HCT116 (cell line): ENCODE measurements at regions not wholly inside any gene's neighbourhood (a gene's known extent, or its start where the extent isn't known, plus 50 kb on each side); places are given as distances from the start of the nearest gene placed in this dataset.

Experiments used
- ATAC-seq: fragments of 200-7000 bp; cut with Tn5 transposase; 2 replicates; pipeline ENCODE4 v1.9.1; 2020; ENCODE audit warnings: mild to moderate bottlenecking, moderate library complexity
- BruUV-seq: library from RNA; stranded (reverse); fragments of 400-500 nt; replicated peaks from 2 replicates; lab custom pipeline; 2021; lab: Mats Ljungman, UMichigan
- CTCF ChIA-PET: fragments of 300-600 bp; sonication (Branson Sonifier 250); formaldehyde crosslinking; loops from one replicate; lab custom pipeline; 2021; ENCODE audit warnings: antibody characterized with exemption; lab: Charles Lee
- POLR2A ChIA-PET: fragments of 300-600, 350-600 bp; sonication (Branson Sonifier 250); formaldehyde crosslinking; loops from one replicate; lab custom pipeline; 2021; ENCODE audit warnings: antibody characterized with exemption; lab: Charles Lee
- RAD21 ChIA-PET, 2 experiments: fragments of 300-600 bp; sonication (Branson Sonifier 250); formaldehyde crosslinking; loops; one replicate each; lab custom pipeline; 2023; ENCODE audit warnings: low total read pairs in 2 of 2; ENCODE audit not compliant: uncharacterized antibody in 2 of 2, unreplicated experiment in 2 of 2, low non-redundant PET in 1 of 2; lab: Charles Lee
- DNase-seq: peaks from one replicate; pipeline ENCODE4 v3.0.0-alpha.2; 2010; ENCODE audit warnings: low read depth, low spot score
- H2AFZ ChIP-seq: fragments of 200-600 bp; shearing (Covaris generic), sonication (generic); 2 replicates; pipeline ENCODE4 v1.6.1; 2017; ENCODE audit warnings: low read depth, mixed run types, mixed read lengths, antibody characterized with exemption, low read length; ENCODE audit not compliant: poor library complexity, severe bottlenecking
- H3K27ac ChIP-seq: 2 replicates; pipeline ENCODE4 v1.5.1; 2012; ENCODE audit warnings: low read depth, low read length
- H3K27me3 ChIP-seq: fragments of 200-600 bp; sonication (generic); 2 replicates; pipeline ENCODE4 v1.6.1; 2016; ENCODE audit warnings: mixed run types, low read length, mixed read lengths; ENCODE audit not compliant: insufficient read depth
- H3K36me3 ChIP-seq, 2 experiments: fragments of 200-500 bp in 1 of 2; fragments of 200-600 bp in 1 of 2; sonication (Bioruptor generic) in 1 of 2; sonication (generic) in 1 of 2; 2 replicates each; pipeline versions ENCODE4 v1.5.1 to v1.6.1; 2014 to 2016; ENCODE audit warnings: low read length in 2 of 2, inconsistent platforms in 1 of 2, mixed read lengths in 1 of 2, mixed run types in 1 of 2; ENCODE audit not compliant: insufficient read depth in 2 of 2, control insufficient read depth in 1 of 2
- H3K4me1 ChIP-seq, 2 experiments: fragments of 200-600 bp in 1 of 2; sonication (generic) in 1 of 2; 2 replicates each; pipeline versions ENCODE4 v1.5.1 to v1.6.1; 2012 to 2017; ENCODE audit warnings: low read length in 2 of 2, inconsistent platforms in 1 of 2, mild to moderate bottlenecking in 1 of 2, mixed read lengths in 1 of 2, mixed run types in 1 of 2, moderate library complexity in 1 of 2; ENCODE audit not compliant: insufficient read depth in 2 of 2, control insufficient read depth in 1 of 2
- H3K4me2 ChIP-seq: fragments of 200-600 bp; sonication (generic); 2 replicates; pipeline ENCODE4 v1.6.1; 2017; ENCODE audit warnings: mixed run types, low read length, mixed read lengths
- H3K4me3 ChIP-seq, 2 experiments: fragments of 200-600 bp in 1 of 2; sonication (generic) in 1 of 2; replicated peaks in 1 of 2; 2 replicates each; pipeline ENCODE4 v1.5.1; 2011 to 2016; ENCODE audit warnings: low read length in 2 of 2, control low read depth in 1 of 2, low read depth in 1 of 2, mild to moderate bottlenecking in 1 of 2, mixed read lengths in 1 of 2, mixed run types in 1 of 2
- H3K79me2 ChIP-seq: fragments of 200-600 bp; sonication (generic); 2 replicates; pipeline ENCODE4 v1.6.1; 2017; ENCODE audit warnings: mild to moderate bottlenecking, mixed run types, low read length, moderate library complexity, mixed read lengths; ENCODE audit not compliant: insufficient read depth
- H3K9ac ChIP-seq: fragments of 200-600 bp; sonication (generic); 2 replicates; pipeline ENCODE4 v1.6.1; 2016; ENCODE audit warnings: low read length, mixed read lengths
- H3K9me2 ChIP-seq: fragments of 200-600 bp; sonication (generic), shearing (Covaris generic); 2 replicates; pipeline ENCODE4 v1.6.1; 2017; ENCODE audit warnings: mixed run types, mild to moderate bottlenecking, moderate library complexity; ENCODE audit not compliant: insufficient read depth
- H3K9me3 ChIP-seq, 2 experiments: fragments of 200-500 bp in 1 of 2; fragments of 200-600 bp in 1 of 2; sonication (Bioruptor generic) in 1 of 2; sonication (generic) in 1 of 2; 2 replicates each; pipeline ENCODE4 v1.6.1; 2014 to 2017; ENCODE audit warnings: low read length in 2 of 2, mixed read lengths in 2 of 2, inconsistent platforms in 1 of 2, low read depth in 1 of 2, mild to moderate bottlenecking in 1 of 2, mixed run types in 1 of 2, moderate library complexity in 1 of 2; ENCODE audit not compliant: control insufficient read depth in 1 of 2, insufficient read depth in 1 of 2
- H4K20me1 ChIP-seq: fragments of 200-600 bp; sonication (generic), shearing (Covaris generic); 2 replicates; pipeline ENCODE4 v1.6.1; 2017; ENCODE audit warnings: mixed run types, mild to moderate bottlenecking, moderate library complexity; ENCODE audit not compliant: insufficient read depth
- ATF3 ChIP-seq: IDR thresholded peaks from 2 replicates; pipeline ENCODE4 v1.6.1; 2012
- CBX3 ChIP-seq: IDR thresholded peaks from 2 replicates; pipeline ENCODE4 v1.6.1; 2012; ENCODE audit warnings: low read depth
- CTCF ChIP-seq, 3 experiments: fragments of 200-600 bp in 1 of 3; sonication (generic) in 1 of 3; IDR thresholded peaks in 2 of 3; conservative IDR thresholded peaks in 1 of 3; 2 replicates each; pipeline ENCODE4 v1.5.1; 2012 to 2017; ENCODE audit warnings: low read depth in 2 of 3, low read length in 2 of 3, antibody characterized with exemption in 1 of 3, borderline replicate concordance in 1 of 3, control low read depth in 1 of 3, mild to moderate bottlenecking in 1 of 3, mixed read lengths in 1 of 3, mixed run types in 1 of 3, moderate library complexity in 1 of 3; ENCODE audit not compliant: insufficient read depth in 1 of 3
- EGR1 ChIP-seq: IDR thresholded peaks from 2 replicates; pipeline ENCODE4 v1.6.1; 2012; ENCODE audit warnings: low read depth
- EZH2 ChIP-seq: fragments of 200-600 bp; sonication (generic); IDR thresholded peaks from 2 replicates; pipeline ENCODE4 v1.6.1; 2017; ENCODE audit warnings: antibody characterized with exemption, mixed run types
- FOSL1 ChIP-seq: IDR thresholded peaks from 2 replicates; pipeline ENCODE4 v1.6.1; 2012; ENCODE audit warnings: low read depth
- JUND ChIP-seq: IDR thresholded peaks from 2 replicates; pipeline ENCODE4 v1.6.1; 2012
- POLR2AphosphoS5 ChIP-seq: IDR thresholded peaks from 2 replicates; pipeline ENCODE4 v1.6.1; 2011; ENCODE audit warnings: mild to moderate bottlenecking, low read depth, low read length, moderate library complexity
- RAD21 ChIP-seq: IDR thresholded peaks from 2 replicates; pipeline ENCODE4 v1.6.1; 2012; ENCODE audit warnings: low read depth, mild to moderate bottlenecking
- SIN3A ChIP-seq: IDR thresholded peaks from 2 replicates; pipeline ENCODE4 v1.6.1; 2012; ENCODE audit warnings: low read depth
- SP1 ChIP-seq: IDR thresholded peaks from 2 replicates; pipeline ENCODE4 v1.6.1; 2012; ENCODE audit warnings: low read depth
- TCF7L2 ChIP-seq: IDR thresholded peaks from 2 replicates; pipeline ENCODE4 v1.7.0; 2011; ENCODE audit warnings: borderline replicate concordance, inconsistent platforms; ENCODE audit not compliant: insufficient read depth, insufficient read length; ENCODE audit errors: extremely low read depth
- YY1 ChIP-seq: IDR thresholded peaks from 2 replicates; pipeline ENCODE4 v1.6.1; 2011; ENCODE audit warnings: low read length, low read depth, moderate library complexity, mild to moderate bottlenecking; ENCODE audit not compliant: insufficient replicate concordance; ENCODE audit errors: extremely low read depth
- ZBTB33 ChIP-seq: IDR thresholded peaks from 2 replicates; pipeline ENCODE4 v1.6.1; 2011; ENCODE audit warnings: mild to moderate bottlenecking, low read length, moderate library complexity; ENCODE audit not compliant: insufficient replicate concordance; ENCODE audit errors: extremely low read depth
- ZFX ChIP-seq: fragments of 450-650 bp; IDR thresholded peaks from 2 replicates; pipeline ENCODE4 v1.6.1; 2017
- ZNF274 ChIP-seq: fragments of 200-500 bp; sonication (Bioruptor generic); IDR thresholded peaks from 2 replicates; pipeline ENCODE4 v1.6.1; 2014; ENCODE audit warnings: mild to moderate bottlenecking, low read depth, low read length, inconsistent platforms
- intact Hi-C: fragments of 100-400 bp; cut with micrococcal nuclease; formaldehyde crosslinking; loops from 2 replicates; pipeline ENCODE4 v1.10.0; 2022
- TF ChIP-seq, protein P1 (sequence below): IDR thresholded peaks from 2 replicates; pipeline ENCODE4 v1.6.1; 2012; ENCODE audit warnings: low read depth
- TF ChIP-seq, protein P2 (sequence below): IDR thresholded peaks from 2 replicates; pipeline ENCODE4 v1.6.1; 2012

- CTCF ChIA-PET: no interaction called here
These were observed 387.9 kb downstream of the TCERG1L start for GRCh38 chr10:130923596-130923995.

More at GRCh38 chr10:130923596-130923995, 387.9 kb downstream of the TCERG1L start:
- ChIA-PET RAD21 (no interaction called here), POLR2A (no interaction called here)
- Histone ChIP-seq H3K4me2 (no peak overlapping the region), H2AFZ (no peak overlapping the region), H3K79me2 (no peaks in the 10 kb centered on the region), H3K27me3 (no peaks in the 10 kb centered on the region), H3K9ac (no peak overlapping the region), H3K36me3 (no peaks in the 10 kb centered on the region), H3K9me3 (no peaks in the 10 kb centered on the region), H3K4me1 (no peaks in the 10 kb centered on the region), H3K4me3 (no peak overlapping the region), H3K27ac (no peak overlapping the region), H4K20me1 (no peaks in the 10 kb centered on the region), H3K9me2 (no peaks in the 10 kb centered on the region)
- ATAC-seq: no peak
- no peak for DNase-seq
- no TSS peak for BruUV-seq
- intact Hi-C loops: no loop called here
- no peak for TF ChIP-seq SP1
- TF ChIP-seq FOSL1: no peak
- no peak for TF ChIP-seq ATF3
- TF ChIP-seq CTCF (IDR thresholded peaks at IDR 0.05 in 2 of 3, conservative IDR thresholded peaks at IDR 0.05 in 1 of 3; ENCODE audit: borderline replicate concordance in 1 of 3, insufficient read depth in 1 of 3, low read depth in 2 of 3, low read length in 2 of 3): no peak
- TF ChIP-seq ZNF274: no peak
- TF ChIP-seq EZH2: no peak
- TF ChIP-seq, protein P1, sequence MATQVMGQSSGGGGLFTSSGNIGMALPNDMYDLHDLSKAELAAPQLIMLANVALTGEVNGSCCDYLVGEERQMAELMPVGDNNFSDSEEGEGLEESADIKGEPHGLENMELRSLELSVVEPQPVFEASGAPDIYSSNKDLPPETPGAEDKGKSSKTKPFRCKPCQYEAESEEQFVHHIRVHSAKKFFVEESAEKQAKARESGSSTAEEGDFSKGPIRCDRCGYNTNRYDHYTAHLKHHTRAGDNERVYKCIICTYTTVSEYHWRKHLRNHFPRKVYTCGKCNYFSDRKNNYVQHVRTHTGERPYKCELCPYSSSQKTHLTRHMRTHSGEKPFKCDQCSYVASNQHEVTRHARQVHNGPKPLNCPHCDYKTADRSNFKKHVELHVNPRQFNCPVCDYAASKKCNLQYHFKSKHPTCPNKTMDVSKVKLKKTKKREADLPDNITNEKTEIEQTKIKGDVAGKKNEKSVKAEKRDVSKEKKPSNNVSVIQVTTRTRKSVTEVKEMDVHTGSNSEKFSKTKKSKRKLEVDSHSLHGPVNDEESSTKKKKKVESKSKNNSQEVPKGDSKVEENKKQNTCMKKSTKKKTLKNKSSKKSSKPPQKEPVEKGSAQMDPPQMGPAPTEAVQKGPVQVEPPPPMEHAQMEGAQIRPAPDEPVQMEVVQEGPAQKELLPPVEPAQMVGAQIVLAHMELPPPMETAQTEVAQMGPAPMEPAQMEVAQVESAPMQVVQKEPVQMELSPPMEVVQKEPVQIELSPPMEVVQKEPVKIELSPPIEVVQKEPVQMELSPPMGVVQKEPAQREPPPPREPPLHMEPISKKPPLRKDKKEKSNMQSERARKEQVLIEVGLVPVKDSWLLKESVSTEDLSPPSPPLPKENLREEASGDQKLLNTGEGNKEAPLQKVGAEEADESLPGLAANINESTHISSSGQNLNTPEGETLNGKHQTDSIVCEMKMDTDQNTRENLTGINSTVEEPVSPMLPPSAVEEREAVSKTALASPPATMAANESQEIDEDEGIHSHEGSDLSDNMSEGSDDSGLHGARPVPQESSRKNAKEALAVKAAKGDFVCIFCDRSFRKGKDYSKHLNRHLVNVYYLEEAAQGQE: no peak
- no peak for TF ChIP-seq RAD21
- TF ChIP-seq SIN3A: no peak
- no peak for TF ChIP-seq EGR1
- TF ChIP-seq ZBTB33: no peak
- no peak for TF ChIP-seq JUND
- no peak for TF ChIP-seq YY1
- TF ChIP-seq TCF7L2: no peak
- TF ChIP-seq ZFX: no peak
- no peak for TF ChIP-seq POLR2AphosphoS5
- TF ChIP-seq CBX3: no peak
- TF ChIP-seq, protein P2, sequence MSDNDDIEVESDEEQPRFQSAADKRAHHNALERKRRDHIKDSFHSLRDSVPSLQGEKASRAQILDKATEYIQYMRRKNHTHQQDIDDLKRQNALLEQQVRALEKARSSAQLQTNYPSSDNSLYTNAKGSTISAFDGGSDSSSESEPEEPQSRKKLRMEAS: no peak
